Esophagus squamous epithelium (tissue), 4 donors: ENCODE measurements at regions not wholly inside any gene's neighbourhood (a gene's known extent, or its start where the extent isn't known, plus 50 kb on each side); places are given as distances from the start of the nearest gene placed in this dataset.

ENCODE experiments used
- CTCF ChIP-seq, 6 experiments: fragments of 450-650 bp in 4 of 6; fragments of 200-600 bp in 2 of 6; sonication (generic) in 2 of 6; IDR thresholded peaks; one replicate each; pipeline ENCODE4 v1.5.1; 2016 to 2019; ENCODE audit warnings: antibody characterized with exemption in 6 of 6, mild to moderate bottlenecking in 4 of 6, moderate library complexity in 4 of 6
- POLR2A ChIP-seq, 4 donors: fragments of 450-650 bp; IDR thresholded peaks; one replicate each; pipeline ENCODE4 v1.6.1; 2017; ENCODE audit warnings: antibody characterized with exemption in 4 of 4, mild to moderate bottlenecking in 4 of 4, moderate library complexity in 3 of 4

- no peak for TF ChIP-seq CTCF (IDR thresholded peaks at IDR 0.05)
- TF ChIP-seq POLR2A (IDR thresholded peaks at IDR 0.05), result no peak
Measured at GRCh38 chr12:46985816-46986215, 93.6 kb upstream of the PCED1B start.
